Stimulated activated CD4-positive, alpha-beta T cell treated with anti-CD3 and anti-CD28 coated beads, TNF-alpha, amount 100 ng/mL, for 48 hours (primary cell): ENCODE measurements at regions not wholly inside any gene's neighbourhood (a gene's known extent, or its start where the extent isn't known, plus 50 kb on each side); places are given as distances from the start of the nearest gene placed in this dataset.
A peak's percentile ranks its signal among the peaks of the same experiment; 100 is the strongest.
"Not testable (repeated sequence)": the region's sequence is repeated elsewhere in the genome, so short reads cannot be mapped to it uniquely, and the experiment has no call there.

Source experiments
- DNase-seq, 3 donors: peaks; one replicate each; pipeline ENCODE4 v3.0.0-alpha.2; 2020; ENCODE audit warnings: low read depth in 3 of 3

DNA sequence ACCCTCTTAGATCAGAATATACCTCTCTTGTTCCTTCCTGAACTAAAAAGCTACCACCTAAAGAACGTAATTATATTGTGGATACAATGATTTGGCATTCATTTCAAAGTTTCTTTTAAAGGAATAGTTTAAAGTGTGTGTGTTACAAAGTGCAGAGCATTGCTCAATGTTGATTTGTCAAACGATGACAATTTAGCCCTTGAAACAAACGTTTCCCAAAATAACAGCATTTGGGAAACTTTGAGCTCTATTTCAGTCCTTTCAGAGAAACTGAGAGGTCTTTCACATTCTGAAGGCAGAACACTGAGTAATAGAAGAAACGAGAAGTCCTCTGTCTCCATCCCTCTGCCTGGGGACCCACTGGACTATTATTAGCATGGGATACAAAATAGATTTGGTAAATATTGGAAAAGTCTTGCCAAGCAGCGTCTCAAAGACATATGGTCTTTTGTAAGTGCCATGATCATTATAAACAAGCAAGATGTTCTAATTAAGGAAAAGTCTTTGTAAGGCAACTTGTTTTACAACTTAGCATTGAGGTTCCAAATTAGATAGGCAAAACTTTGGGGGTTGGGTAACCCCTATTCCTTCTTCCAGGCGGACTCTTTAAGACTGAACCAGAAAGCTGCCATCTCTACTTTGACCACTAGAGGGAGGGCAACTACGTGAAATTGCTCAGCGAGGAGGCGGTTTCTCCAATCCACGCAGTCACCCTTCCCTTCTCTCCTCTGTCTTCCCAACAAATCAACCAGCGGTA lies 208.8 kb downstream of the RNF144B start:
- DNase-seq = peak in 2 of 3 donors; percentile 17 to 45

DNA sequence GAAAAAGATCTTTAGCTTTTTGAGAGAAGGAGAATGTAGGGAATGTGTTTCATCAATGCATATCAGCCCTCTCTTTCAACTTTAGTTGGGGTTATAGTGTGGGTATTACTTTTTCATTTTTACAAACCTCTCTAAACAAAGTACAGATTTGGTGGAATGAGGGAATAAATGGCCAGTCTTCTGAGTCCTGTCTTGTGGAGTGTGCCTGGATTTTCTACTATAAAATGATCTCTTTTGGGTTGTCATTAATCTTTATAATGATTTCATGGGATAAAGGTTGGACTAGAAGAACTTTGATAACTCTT lies 209.3 kb downstream of the RNF144B start:
- DNase-seq = no peak

DNA sequence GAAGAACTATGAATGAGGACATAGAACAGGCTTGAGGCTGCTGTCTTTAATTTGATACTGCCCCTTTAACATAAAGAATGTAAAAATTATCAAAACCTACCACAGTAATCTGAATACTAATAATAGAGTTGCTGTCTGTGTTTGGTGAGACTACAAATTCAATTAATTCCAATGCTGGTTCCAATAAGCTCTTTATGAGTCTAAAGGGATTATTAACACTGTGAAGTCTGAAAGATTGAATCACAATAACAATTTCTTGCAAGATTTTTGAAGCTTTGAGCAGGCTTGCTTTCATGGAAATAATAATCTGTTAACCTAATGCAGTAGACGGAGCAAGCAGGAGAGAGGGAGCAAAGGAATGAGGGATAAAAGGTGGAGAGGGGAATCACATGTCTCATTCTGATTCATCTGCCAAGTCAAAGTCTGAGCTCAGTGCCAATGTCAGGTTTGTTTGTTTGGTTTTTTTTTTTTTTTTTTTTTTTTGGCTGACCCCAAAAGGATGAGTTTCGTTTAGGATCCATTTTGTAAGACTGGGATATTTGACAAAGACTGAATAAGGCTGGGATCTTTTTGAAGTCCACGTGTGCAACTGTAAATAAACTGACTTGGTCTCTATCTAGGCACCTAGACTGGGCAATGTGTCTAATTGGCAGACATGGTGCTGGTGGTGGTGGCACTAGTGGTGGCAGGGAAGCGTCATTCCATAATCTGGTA lies 211.6 kb downstream of the RNF144B start:
- DNase-seq = no peak

DNA sequence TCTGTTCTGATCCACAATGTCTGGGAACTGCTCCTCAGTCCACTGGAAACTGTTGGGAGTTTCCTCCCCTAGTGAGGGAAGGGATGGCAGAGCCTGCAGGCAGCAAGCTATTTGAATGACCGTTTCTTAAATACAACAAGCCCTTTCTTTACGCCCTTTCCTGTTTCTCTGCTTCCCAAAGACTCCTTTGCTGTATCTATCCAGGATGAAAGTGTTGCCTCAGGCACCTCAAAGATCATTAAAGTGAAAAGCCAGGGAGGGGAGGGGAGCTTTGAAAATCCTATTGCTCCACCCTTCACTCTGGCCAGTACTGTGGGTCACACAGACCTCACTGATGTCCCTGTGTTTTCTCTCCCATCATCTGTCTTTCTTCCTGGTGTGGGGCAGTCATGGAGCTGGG lies 213.1 kb downstream of the RNF144B start:
- no peak for DNase-seq

DNA sequence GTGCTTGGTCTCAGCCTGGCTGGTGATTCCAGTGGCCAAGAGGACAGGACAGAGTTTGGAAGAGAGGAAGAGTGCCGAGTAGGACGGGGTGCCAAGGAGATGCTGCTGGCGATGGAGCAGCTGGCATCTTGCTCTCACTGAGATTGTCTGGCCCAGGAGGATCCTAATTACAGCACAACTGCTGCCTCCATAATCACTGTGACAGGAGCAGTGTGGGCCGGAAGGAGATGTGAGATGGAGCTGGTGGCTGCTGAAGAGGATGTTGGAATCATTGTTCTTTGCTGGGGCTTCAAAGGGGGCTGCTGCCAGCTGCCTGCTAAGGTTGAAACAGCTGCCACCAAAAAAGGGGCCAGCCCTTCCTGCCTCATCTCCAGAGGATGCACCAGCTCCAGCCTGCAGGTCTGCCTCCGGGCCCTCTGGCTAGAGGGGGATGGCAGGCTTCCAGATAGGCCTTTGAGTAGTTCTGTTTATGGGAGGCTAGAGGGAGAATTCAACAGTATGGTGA lies 214.4 kb downstream of the RNF144B start:
- DNase-seq = no peak

DNA sequence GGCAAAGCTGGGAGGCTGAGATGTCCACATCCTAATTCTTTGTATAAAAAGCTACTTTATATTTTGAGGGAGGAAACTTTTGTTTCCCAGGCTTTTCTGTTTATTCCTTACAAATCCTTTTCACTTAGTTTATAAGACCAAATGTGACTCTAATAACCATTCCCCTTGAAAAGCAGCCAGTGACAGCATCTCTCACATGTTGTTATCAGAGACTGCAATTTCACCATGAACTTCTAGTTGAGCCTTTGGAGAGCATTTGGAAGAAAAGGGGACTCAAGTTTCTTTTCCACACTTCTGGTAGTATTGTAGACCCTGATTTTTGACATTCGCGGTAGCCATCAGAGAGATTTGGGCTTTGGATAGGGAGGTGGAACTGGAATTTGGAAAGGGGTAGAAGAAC lies 215.8 kb downstream of the RNF144B start:
- no peak for DNase-seq

DNA sequence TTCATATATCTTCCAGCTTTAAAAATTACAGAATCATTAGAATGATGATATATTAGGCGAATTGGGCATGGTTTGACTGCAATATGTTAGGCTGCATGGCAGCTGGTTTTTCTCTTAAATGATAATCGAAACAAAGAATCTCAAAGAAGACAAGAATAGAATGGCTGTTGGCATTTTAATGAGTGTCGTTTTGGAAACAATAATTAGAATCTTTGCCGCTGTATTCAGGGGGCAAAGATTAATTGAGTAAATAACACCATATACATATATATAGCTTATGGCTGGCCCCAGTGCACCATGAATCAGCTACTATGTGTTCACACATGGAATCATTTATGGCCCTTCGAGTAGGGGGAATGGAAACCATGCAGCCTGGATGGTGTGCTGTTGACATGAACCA lies 216.2 kb downstream of the RNF144B start:
- DNase-seq = no peak

DNA sequence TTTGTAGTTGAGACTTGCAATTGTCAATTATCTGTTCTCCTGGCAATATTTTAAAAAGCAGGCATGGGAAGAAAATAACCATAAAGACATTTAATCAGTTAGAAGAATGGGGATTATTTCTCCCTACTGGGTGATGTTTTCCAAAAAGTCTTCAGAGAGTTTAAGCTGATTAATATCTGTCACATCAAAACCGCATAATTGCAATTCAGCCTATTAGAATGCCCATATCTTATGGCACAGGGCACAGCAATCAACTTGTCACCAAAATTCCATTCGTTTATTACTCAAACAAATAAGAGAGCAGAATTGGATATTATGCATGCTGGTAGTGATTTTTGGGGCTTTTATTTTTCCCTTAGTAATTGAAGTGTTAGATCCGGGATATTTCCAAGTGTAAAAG lies 218.7 kb downstream of the RNF144B start:
- DNase-seq = no peak

DNA sequence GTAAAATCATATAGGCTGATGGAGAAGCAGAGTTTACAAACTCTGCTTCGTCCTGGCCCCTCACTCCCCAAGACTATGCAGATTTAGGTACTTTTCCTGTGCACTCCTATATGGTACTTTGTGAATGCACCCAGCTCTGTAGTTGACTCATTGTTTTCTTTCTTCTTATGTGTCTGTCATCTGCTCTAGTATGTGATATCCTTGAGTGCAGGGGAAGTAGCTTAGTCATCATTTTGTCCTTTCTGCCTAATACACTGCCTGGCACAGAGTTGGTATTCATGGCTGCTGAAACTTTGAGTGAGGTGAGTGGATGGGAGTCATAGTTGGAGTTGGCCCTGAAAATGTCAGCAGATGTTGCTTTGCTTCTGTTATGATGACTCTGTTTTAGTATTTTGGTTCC lies 222.6 kb downstream of the RNF144B start:
- no peak for DNase-seq

DNA sequence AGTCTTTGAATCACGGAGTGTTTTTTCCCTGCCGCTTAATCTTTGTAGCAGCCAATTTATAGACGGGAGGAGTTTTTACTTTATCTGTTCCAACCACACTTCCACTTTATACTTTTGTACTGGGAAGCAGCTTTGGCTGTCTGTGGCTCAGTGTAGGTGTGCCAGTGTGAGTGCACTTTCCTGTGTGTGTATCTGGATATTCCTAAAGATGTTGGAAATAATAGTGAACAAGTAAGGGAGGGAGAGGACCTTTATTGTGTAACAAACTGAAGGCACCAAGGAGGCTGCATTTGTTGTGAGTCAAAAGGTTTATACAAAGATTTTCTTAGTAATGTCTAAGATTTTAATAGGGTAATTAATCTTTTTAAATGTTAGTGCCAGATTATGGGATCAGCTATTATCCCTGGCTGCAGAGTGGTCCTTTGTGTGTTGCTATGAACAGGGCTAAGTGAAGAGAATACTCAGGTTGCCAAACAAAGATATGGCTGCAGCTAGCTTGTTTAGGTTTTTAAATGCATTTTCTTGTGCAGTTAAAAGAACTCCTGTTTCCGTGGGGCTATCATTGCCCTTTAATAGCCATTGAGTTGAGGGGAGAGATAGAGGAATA lies 226.3 kb downstream of the RNF144B start:
- no peak for DNase-seq

DNA sequence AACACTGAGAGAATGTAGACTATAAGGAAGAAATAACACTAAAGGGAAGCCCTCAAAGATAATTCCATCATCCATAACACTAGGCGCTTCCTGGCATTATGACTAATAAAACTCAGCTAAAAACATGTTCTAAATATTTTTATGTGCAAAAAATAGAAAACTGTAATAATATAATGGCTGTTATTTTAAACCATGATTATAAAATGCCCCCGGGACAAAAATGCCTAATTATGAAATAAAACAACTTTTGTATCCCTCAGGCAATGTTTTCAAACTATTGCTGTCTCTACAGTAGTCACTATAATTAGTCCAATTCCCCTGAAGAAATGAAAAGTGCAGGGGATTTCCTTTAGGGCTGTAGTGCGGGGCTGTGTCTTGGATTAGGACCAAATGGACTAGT lies 242.4 kb downstream of the RNF144B start:
- no peak for DNase-seq

DNA sequence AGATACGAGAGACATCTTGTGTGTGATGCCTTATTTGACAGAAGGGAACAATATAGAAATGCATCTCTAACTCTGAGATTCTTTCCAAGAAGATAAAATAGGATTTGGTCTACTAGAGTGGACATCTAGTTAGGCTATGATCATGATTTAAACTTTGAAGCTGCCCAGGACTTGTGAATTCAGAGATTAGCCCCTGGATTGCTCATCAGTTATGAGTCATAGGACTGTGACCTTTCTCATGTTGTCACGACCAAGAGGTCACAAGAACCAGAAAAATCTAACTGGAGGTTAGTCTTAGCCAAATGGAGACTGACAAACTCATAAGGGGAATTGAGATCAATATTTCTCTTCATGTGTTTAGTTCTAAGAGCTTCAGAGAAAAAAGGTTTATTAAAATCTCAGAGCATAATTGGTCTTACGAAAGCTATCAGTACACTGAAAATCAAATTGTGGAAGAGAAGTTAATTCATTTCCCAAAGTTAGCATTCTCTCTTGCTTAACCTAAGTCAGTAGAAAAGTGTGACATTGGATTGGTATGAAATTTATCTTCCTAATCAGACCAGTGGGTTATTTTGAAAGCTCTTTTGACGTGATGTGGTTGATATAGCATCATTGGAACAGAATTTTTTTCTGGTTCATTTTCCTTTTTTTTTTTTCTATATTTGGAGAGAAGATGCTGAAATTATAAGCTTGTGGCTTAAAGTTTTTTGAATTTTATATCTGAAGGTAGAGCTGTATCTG lies 245.7 kb downstream of the RNF144B start:
- no peak for DNase-seq

DNA sequence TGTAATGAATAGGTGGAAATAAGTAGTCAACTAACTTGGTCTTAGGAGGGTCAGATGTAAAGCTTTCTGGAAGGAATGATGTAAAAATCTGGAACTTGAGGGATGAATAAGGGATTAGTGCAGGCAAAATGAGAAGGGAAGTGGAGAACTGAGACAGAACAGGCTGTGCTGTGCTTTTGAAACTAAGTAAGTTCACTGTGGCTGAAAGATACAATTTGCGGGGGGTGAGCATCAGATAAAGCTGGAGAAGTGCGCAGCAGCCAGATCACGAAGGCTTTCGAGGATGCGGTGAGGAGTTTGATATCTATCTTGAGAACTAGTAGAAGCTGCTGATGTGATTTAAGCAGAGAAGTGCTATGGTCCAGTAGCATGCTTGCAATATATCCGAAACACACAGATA lies 247.8 kb downstream of the RNF144B start:
- DNase-seq = no peak

DNA sequence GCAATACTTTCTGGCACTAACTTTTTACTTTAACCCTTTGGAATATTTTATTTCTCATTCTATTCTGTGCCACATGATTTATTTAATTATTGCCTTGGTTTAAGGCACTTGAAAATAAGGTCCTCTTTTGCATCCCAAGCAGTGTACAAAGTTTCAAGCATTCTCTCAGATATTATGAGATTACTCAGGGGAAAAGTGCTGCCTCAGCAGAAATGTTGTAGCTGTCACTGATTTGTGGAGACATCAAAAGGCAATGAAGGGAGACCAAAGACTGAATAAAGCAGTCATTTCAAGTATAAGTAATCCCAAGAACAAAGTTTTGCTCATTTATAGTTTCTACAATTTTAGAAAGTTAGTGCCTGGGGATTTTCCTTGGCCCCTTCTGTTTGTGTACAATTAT lies 253.0 kb downstream of the RNF144B start:
- DNase-seq = no peak

DNA sequence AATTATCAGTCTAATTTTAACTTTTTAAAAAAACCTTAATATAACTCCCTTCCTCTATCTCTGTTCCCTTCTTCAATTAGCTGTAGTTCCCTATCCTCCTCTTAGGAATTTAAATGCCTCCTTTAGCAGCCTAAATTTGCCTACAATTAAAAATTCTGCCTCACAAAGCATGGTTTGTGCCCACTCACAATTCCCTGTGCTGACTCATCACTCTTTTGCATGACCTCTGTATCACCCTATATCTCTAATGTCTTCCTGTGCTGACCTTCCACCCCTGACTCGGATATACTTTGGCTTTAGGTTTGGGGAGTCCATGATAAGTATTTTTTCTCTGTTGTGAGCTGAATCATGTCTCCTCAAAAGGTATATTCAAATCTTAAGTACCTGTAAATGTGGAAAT lies 253.6 kb downstream of the RNF144B start:
- no peak for DNase-seq

DNA sequence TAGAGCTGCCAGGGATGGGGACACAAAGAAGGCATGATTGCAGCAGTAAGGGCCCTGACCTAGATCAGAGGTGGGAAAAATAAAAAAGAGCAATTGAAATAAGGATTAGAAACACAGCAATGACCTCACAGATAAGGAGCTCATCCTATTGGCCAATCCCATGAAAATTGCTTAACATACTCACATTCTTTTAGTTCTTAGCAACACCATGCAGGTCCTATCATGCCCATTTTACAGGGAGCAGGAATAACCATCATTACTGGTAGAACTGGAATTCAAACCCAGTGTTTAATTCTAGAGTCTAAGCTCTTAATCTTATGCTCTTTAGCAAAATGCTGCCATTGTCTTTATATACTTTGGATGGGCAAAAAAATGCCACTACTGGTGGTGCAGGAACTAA lies 267.7 kb downstream of the RNF144B start:
- no peak for DNase-seq

DNA sequence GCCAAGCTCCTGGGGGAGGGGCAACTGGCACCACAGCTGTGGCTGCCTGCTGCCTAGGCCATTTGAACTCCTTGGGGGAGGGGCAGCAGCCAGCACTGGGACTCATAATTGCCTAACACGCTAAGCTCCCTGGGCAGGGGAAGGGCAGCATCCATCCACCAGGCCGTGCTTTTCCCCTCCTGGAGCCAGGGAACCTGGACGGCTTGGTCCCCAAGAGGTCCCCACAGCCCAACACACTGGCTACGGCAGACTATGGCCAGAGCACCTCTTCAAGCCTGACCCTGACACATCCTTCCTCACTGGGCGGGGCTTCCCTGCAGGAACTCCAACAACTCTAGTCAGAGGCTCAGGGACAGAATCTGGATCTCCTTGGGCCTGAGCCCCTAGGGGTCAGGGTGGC lies 269.4 kb downstream of the RNF144B start:
- DNase-seq = no peak

DNA sequence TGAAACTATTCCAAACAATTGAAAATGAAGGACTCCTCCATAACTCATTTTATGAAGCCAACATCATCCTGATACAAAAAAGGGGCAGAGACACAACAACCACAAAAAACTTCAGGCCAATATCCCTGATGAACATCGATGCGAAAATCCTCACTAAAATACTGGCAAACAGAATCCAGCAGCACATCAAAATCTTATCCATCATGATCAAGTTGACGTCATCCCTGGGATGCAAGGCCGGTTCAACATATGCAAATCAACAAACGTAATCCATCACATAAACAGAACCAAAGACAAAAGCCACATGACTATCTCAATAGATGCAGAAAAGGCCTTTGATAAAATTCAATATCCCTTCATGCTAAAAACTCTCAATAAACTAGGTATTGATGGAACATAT lies 272.8 kb downstream of the RNF144B start:
- DNase-seq = not testable (repeated sequence)

DNA sequence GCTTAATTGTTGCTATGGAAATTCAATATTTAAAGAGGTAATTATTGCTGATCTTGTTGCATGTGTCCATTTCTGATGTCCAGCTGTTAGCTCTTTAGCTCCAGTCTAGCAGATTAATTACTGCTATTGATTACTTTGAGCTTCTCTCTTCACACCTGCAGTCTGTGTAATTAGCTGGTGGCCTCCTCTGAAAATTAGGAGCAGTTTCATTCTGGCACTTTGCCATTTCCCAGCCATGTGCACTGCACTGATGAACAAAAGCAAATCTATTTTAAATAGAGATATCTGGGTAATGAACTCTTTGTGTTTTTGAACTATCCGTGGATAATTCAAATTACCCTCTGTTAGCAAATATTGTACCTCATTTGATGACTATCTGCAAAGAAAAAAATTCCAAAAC lies 275.9 kb downstream of the RNF144B start:
- no peak for DNase-seq

DNA sequence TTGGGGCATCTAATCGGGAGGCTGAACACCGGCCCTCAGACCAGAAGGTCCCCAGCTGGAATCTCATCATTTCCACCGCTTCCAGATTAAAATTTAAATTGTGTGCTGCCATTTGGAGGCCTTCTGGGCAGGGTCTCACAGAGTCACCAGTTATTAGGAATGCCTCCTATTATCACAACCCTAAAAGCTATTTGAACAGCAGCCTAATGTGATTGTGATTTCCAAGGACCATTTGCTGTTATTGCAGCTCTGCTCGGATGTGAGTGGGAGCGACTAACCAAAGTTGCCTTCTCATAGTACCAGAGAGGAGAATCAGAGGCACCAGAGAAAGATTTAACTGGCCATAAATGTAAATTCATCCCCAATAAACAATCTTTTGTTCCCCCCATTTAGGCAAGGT lies 277.3 kb downstream of the RNF144B start:
- DNase-seq = no peak

DNA sequence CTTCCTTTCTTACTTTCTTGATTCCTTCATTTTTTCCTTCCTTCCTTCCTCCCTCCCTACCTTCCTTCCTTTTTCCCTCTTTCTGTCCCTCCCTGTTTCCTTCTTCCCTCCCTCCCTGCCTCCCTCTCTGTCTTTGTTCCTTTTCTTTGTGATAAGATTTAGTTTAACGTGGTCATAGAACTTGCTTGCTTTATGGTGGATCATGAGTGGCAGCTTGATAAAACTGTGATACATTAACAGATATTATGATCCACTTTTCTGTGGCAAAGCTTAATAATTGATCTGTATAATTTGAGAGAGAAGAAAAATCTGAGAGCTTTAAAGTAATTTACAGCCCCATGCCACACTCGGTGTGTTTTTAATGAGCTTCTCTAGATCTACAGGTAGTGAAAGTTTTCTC lies 280.5 kb downstream of the RNF144B start:
- DNase-seq = no peak

DNA sequence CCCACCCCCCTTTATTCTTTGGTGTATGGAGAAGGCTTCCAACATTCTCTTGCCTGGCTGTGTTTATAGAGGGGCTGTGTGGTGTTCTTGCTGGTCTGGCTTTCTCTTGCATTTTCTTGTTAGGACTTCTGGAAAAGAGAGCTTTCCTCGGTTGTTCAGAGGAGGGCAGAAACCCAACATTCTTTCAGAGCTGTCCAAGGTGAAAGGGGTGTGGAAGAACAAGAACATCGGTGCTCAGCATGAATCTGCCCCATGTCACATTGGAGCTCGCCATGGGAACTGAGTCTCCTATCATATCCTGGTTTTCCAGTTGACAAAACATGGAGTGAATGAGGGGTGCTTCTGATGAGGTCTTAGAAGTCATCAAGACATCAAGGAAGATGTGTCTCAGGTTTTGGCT lies 281.8 kb downstream of the RNF144B start:
- DNase-seq = no peak
